Thyroid gland (tissue), 4 donors: ENCODE measurements at regions not wholly inside any gene's neighbourhood (a gene's known extent, or its start where the extent isn't known, plus 50 kb on each side); places are given as distances from the start of the nearest gene placed in this dataset.

Experiments used
- DNase-seq, 2 donors: peaks; one replicate each; pipeline ENCODE4 v3.0.0-alpha.2; 2019
- H3K27ac ChIP-seq, 3 donors: fragments of 200-600 bp; sonication (generic); 1 replicate in 2 of 3; 2 replicates in 1 of 3; pipeline ENCODE4 v1.5.1; 2016 to 2019; ENCODE audit warnings: mild to moderate bottlenecking in 1 of 3, moderate library complexity in 1 of 3
- H3K27me3 ChIP-seq: fragments of 200-600 bp; sonication (generic); one replicate; pipeline ENCODE4 v1.5.1; 2019
- H3K36me3 ChIP-seq, 2 donors: fragments of 200-600 bp; sonication (generic); one replicate each; pipeline ENCODE4 v1.5.1; 2016 to 2019
- H3K4me1 ChIP-seq, 2 donors: fragments of 200-600 bp; sonication (generic); one replicate each; pipeline ENCODE4 v1.5.1; 2017 to 2019
- H3K4me3 ChIP-seq, 3 donors: fragments of 200-600 bp; sonication (generic); replicated peaks in 1 of 3; 1 replicate in 2 of 3; 2 replicates in 1 of 3; pipeline ENCODE4 v1.5.1; 2016; ENCODE audit warnings: mild to moderate bottlenecking in 1 of 3
- H3K9me3 ChIP-seq: fragments of 200-600 bp; sonication (generic); one replicate; pipeline ENCODE4 v1.5.1; 2017
- CTCF ChIP-seq, 6 experiments: fragments of 200-600 bp in 3 of 6; fragments of 450-650 bp in 3 of 6; sonication (generic) in 3 of 6; IDR thresholded peaks; one replicate each; pipeline ENCODE4 v1.5.1; 2016 to 2019; ENCODE audit warnings: antibody characterized with exemption in 6 of 6, mild to moderate bottlenecking in 2 of 6, inconsistent platforms in 1 of 6, moderate library complexity in 1 of 6
- POLR2A ChIP-seq, 2 donors: fragments of 450-650 bp; IDR thresholded peaks; one replicate each; pipeline ENCODE4 v1.6.1; 2017; ENCODE audit warnings: antibody characterized with exemption in 2 of 2, mild to moderate bottlenecking in 2 of 2, moderate library complexity in 1 of 2
- WGBS, 2 donors: methylation state at CpG; one replicate each; pipeline ENCODE4 v1.1.5; 2017; 5-methylcytosine and 5-hydroxymethylcytosine counted together
- intact Hi-C: fragments of 100-400 bp; cut with DNase I; formaldehyde crosslinking; loops from one replicate; pipeline ENCODE4 v1.15.1; 2023

- Histone ChIP-seq H3K9me3 (no peaks in the 10 kb centered on the region), H3K36me3 (no peaks in the 10 kb centered on the region), H3K4me3 (no peak overlapping the region), H3K27ac (no peak overlapping the region), H3K4me1 (no peaks in the 10 kb centered on the region), H3K27me3 (no peaks in the 10 kb centered on the region)
- no peak for TF ChIP-seq POLR2A (IDR thresholded peaks at IDR 0.05)
- TF ChIP-seq CTCF (IDR thresholded peaks at IDR 0.05) = no peak
- WGBS, 2 donors = 90 to 93% methylated on average over 49 to 50 of the region's 50 CpGs
- DNase-seq = no peak
- intact Hi-C loops = no loop called here
Observed at GRCh38 chr10:132124201-132124920, 58.6 kb downstream of the JAKMIP3 start.

- no peak overlapping the region for H3K27ac ChIP-seq
- H3K9me3 ChIP-seq = no peaks in the 10 kb centered on the region
- intact Hi-C loops = no loop called here
- H3K4me3 ChIP-seq = no peak overlapping the region
- H3K36me3 ChIP-seq = no peaks in the 10 kb centered on the region
- TF ChIP-seq CTCF (IDR thresholded peaks at IDR 0.05) = no peak
- TF ChIP-seq POLR2A (IDR thresholded peaks at IDR 0.05) = no peak
- 51 to 56% methylated on average over 11 of the region's 11 CpGs for WGBS, 2 donors
- DNase-seq = no peak
- no peaks in the 10 kb centered on the region for H3K27me3 ChIP-seq
- no peaks in the 10 kb centered on the region for H3K4me1 ChIP-seq
Observed at GRCh38 chr10:132129431-132129830, 57.3 kb upstream of the DPYSL4 start.

GRCh38 chr10:132130286-132131265, 56.2 kb upstream of the DPYSL4 start:
- no peak for DNase-seq
- Histone ChIP-seq H3K9me3 (no peaks in the 10 kb centered on the region), H3K27ac (no peak overlapping the region), H3K4me1 (no peaks in the 10 kb centered on the region), H3K27me3 (no peaks in the 10 kb centered on the region), H3K36me3 (no peaks in the 10 kb centered on the region), H3K4me3 (no peak overlapping the region)
- intact Hi-C loops = no loop called here
- 83 to 90% methylated on average over 16 to 19 of the region's 24 CpGs for WGBS, 2 donors
- TF ChIP-seq CTCF (IDR thresholded peaks at IDR 0.05) = no peak
- TF ChIP-seq POLR2A (IDR thresholded peaks at IDR 0.05) = no peak

- Histone ChIP-seq H3K9me3 (no peaks in the 10 kb centered on the region), H3K27me3 (no peaks in the 10 kb centered on the region), H3K4me1 (no peaks in the 10 kb centered on the region), H3K4me3 (no peak overlapping the region), H3K36me3 (no peaks in the 10 kb centered on the region), H3K27ac (no peak overlapping the region)
- DNase-seq = no peak
- WGBS, 2 donors = 81% methylated on average over 18 to 22 of the region's 22 CpGs
- TF ChIP-seq POLR2A (IDR thresholded peaks at IDR 0.05) = no peak
- TF ChIP-seq CTCF (IDR thresholded peaks at IDR 0.05) = no peak
- intact Hi-C loops = no loop called here
Observed at GRCh38 chr10:132131581-132132420, 54.9 kb upstream of the DPYSL4 start.
